ENCODE measurements at regions not wholly inside any gene's neighbourhood (a gene's known extent, or its start where the extent isn't known, plus 50 kb on each side); places are given as distances from the start of the nearest gene placed in this dataset.

DNA sequence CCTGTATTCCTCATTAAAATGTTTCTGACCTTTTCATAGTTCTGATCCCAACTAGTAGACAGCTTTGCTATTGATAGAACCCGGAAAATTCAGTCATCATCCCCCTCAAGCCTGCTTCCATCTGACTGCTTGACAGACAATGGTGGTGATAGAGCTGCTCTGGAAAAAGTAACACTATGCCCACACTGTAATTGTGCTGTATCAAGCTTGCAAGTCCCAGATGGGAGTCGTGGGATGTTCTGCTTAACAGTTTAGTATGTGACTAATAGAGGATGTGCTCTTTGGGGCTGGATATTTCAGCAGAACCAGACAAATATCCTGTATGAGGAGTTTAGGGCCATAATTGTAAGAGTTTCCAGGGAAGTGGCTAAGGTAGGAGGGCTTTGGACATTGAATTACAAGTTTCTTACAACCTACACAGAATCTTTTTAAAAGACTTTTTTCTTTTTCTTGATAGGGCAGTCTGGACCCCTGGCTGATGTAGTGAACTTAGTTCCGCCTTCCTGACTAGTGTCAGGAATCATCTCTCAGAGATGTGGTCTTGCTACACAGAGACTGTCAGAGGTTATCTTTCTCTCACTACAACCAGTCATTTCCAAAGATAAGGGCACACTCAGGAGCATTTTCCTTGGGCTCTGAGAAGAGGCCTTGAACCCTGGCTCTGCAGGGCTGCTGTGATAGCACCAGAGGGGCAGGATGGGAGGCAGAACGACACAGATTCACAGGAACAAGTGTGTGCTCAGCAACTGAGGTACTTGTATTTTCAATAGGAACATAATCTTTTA lies 158.0 kb upstream of the RBMS1 start:
- TF ChIP-seq, protein P1, sequence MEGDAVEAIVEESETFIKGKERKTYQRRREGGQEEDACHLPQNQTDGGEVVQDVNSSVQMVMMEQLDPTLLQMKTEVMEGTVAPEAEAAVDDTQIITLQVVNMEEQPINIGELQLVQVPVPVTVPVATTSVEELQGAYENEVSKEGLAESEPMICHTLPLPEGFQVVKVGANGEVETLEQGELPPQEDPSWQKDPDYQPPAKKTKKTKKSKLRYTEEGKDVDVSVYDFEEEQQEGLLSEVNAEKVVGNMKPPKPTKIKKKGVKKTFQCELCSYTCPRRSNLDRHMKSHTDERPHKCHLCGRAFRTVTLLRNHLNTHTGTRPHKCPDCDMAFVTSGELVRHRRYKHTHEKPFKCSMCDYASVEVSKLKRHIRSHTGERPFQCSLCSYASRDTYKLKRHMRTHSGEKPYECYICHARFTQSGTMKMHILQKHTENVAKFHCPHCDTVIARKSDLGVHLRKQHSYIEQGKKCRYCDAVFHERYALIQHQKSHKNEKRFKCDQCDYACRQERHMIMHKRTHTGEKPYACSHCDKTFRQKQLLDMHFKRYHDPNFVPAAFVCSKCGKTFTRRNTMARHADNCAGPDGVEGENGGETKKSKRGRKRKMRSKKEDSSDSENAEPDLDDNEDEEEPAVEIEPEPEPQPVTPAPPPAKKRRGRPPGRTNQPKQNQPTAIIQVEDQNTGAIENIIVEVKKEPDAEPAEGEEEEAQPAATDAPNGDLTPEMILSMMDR (IDR thresholded peaks at IDR 0.05): no peak
- TF ChIP-seq POLR2A (IDR thresholded peaks at IDR 0.05): no peak

Measured in esophagus squamous epithelium (tissue), 4 donors.